ENCODE measurements at regions not wholly inside any gene's neighbourhood (a gene's known extent, or its start where the extent isn't known, plus 50 kb on each side); places are given as distances from the start of the nearest gene placed in this dataset.

- Histone ChIP-seq H2AFZ (ENCODE audit: low read length) (no peak overlapping the region), H3K9me3 (ENCODE audit: low read length) (no peaks in the 10 kb centered on the region), H3F3A (ENCODE audit: low read length, unreplicated experiment) (no peaks in the 10 kb centered on the region), H3K9ac (ENCODE audit: low read length) (no peak overlapping the region), H3K79me2 (ENCODE audit: low read length) (no peaks in the 10 kb centered on the region), H3K36me3 (ENCODE audit: low read depth, low read length) (no peaks in the 10 kb centered on the region), H3K4me3 (ENCODE audit: low read length) (no peak overlapping the region), H3K4me2 (ENCODE audit: low read length) (no peak overlapping the region), H3K9me2 (replicated peaks; ENCODE audit: low read length) (no peaks in the 10 kb centered on the region), H3K4me1 (ENCODE audit: insufficient read depth, low read length) (no peaks in the 10 kb centered on the region), H3K27me3 (ENCODE audit: low read length) (no peaks in the 10 kb centered on the region), H4K20me1 (ENCODE audit: low read length) (no peaks in the 10 kb centered on the region), H3K27ac (ENCODE audit: low read length) (no peak overlapping the region)
- ATAC-seq: no peak
- POLR2A ChIA-PET (ENCODE audit: unreplicated experiment): no interaction called here
- BruUV-seq (replicated peaks): no TSS peak
- TF ChIP-seq EZH2phosphoT487 (IDR thresholded peaks at IDR 0.05; ENCODE audit: borderline replicate concordance, low read length) (no peak), EZH2 (IDR thresholded peaks at IDR 0.05; ENCODE audit: low read length, unreplicated experiment) (no peak), CTCF (conservative IDR thresholded peaks at IDR 0.05; ENCODE audit: low read depth, low read length) (no peak)
- intact Hi-C loops (cut with micrococcal nuclease): no loop called here
- CTCF ChIA-PET: no interaction called here
- no peak for DNase-seq
Measured at GRCh38 chr13:80649274-80649673, 308.3 kb upstream of the SPRY2 start.

GRCh38 chr13:80642641-80643040 lies 301.7 kb upstream of the SPRY2 start:
- Histone ChIP-seq H3K27ac (ENCODE audit: low read length) (no peak overlapping the region), H3K4me3 (ENCODE audit: low read length) (no peak overlapping the region), H3K79me2 (ENCODE audit: low read length) (no peaks in the 10 kb centered on the region), H3K9ac (ENCODE audit: low read length) (no peak overlapping the region), H3K9me3 (ENCODE audit: low read length) (no peaks in the 10 kb centered on the region), H3K9me2 (replicated peaks; ENCODE audit: low read length) (no peaks in the 10 kb centered on the region), H4K20me1 (ENCODE audit: low read length) (no peaks in the 10 kb centered on the region), H3K4me2 (ENCODE audit: low read length) (no peak overlapping the region), H3K27me3 (ENCODE audit: low read length) (no peaks in the 10 kb centered on the region), H3K4me1 (ENCODE audit: insufficient read depth, low read length) (no peaks in the 10 kb centered on the region), H2AFZ (ENCODE audit: low read length) (no peak overlapping the region), H3F3A (ENCODE audit: low read length, unreplicated experiment) (no peaks in the 10 kb centered on the region), H3K36me3 (ENCODE audit: low read depth, low read length) (no peaks in the 10 kb centered on the region)
- ATAC-seq: no peak
- no peak for DNase-seq
- intact Hi-C loops (cut with micrococcal nuclease): no loop called here
- POLR2A ChIA-PET (ENCODE audit: unreplicated experiment): no interaction called here
- CTCF ChIA-PET: no interaction called here
- no peak for TF ChIP-seq EZH2 (IDR thresholded peaks at IDR 0.05; ENCODE audit: low read length, unreplicated experiment)
- no peak for TF ChIP-seq EZH2phosphoT487 (IDR thresholded peaks at IDR 0.05; ENCODE audit: borderline replicate concordance, low read length)
- no peak for TF ChIP-seq CTCF (conservative IDR thresholded peaks at IDR 0.05; ENCODE audit: low read depth, low read length)
- BruUV-seq (replicated peaks): no TSS peak

- DNase-seq: no peak
- BruUV-seq (replicated peaks): no TSS peak
- intact Hi-C loops (cut with micrococcal nuclease): no loop called here
Measured at GRCh38 chr13:80633251-80633650, 292.3 kb upstream of the SPRY2 start.

More at GRCh38 chr13:80633251-80633650, 292.3 kb upstream of the SPRY2 start:
- no peaks in the 10 kb centered on the region for H3K9me3 ChIP-seq (ENCODE audit: low read length)
- H3K27me3 ChIP-seq (ENCODE audit: low read length): no peaks in the 10 kb centered on the region
- POLR2A ChIA-PET (ENCODE audit: unreplicated experiment): no interaction called here
- no peak overlapping the region for H3K4me3 ChIP-seq (ENCODE audit: low read length)
- no peak overlapping the region for H3K27ac ChIP-seq (ENCODE audit: low read length)
- no peaks in the 10 kb centered on the region for H3K36me3 ChIP-seq (ENCODE audit: low read depth, low read length)
- no peaks in the 10 kb centered on the region for H4K20me1 ChIP-seq (ENCODE audit: low read length)
- no peaks in the 10 kb centered on the region for H3K4me1 ChIP-seq (ENCODE audit: insufficient read depth, low read length)
- TF ChIP-seq EZH2 (IDR thresholded peaks at IDR 0.05; ENCODE audit: low read length, unreplicated experiment) (no peak), CTCF (conservative IDR thresholded peaks at IDR 0.05; ENCODE audit: low read depth, low read length) (no peak), EZH2phosphoT487 (IDR thresholded peaks at IDR 0.05; ENCODE audit: borderline replicate concordance, low read length) (no peak)
- no peaks in the 10 kb centered on the region for H3F3A ChIP-seq (ENCODE audit: low read length, unreplicated experiment)
- ATAC-seq: no peak
- H2AFZ ChIP-seq (ENCODE audit: low read length): no peak overlapping the region
- no peak overlapping the region for H3K9ac ChIP-seq (ENCODE audit: low read length)
- no peaks in the 10 kb centered on the region for H3K79me2 ChIP-seq (ENCODE audit: low read length)
- no peak overlapping the region for H3K4me2 ChIP-seq (ENCODE audit: low read length)
- no peaks in the 10 kb centered on the region for H3K9me2 ChIP-seq (replicated peaks; ENCODE audit: low read length)
- CTCF ChIA-PET: no interaction called here
